ENCODE measurements at regions not wholly inside any gene's neighbourhood (a gene's known extent, or its start where the extent isn't known, plus 50 kb on each side); places are given as distances from the start of the nearest gene placed in this dataset.

GRCh38 chr18:22101731-22102130 lies 67.7 kb upstream of the GATA6 start:
- TF ChIP-seq POLR2A (IDR thresholded peaks at IDR 0.05; ENCODE audit: low read depth) = no peak
- TF ChIP-seq, protein P1, sequence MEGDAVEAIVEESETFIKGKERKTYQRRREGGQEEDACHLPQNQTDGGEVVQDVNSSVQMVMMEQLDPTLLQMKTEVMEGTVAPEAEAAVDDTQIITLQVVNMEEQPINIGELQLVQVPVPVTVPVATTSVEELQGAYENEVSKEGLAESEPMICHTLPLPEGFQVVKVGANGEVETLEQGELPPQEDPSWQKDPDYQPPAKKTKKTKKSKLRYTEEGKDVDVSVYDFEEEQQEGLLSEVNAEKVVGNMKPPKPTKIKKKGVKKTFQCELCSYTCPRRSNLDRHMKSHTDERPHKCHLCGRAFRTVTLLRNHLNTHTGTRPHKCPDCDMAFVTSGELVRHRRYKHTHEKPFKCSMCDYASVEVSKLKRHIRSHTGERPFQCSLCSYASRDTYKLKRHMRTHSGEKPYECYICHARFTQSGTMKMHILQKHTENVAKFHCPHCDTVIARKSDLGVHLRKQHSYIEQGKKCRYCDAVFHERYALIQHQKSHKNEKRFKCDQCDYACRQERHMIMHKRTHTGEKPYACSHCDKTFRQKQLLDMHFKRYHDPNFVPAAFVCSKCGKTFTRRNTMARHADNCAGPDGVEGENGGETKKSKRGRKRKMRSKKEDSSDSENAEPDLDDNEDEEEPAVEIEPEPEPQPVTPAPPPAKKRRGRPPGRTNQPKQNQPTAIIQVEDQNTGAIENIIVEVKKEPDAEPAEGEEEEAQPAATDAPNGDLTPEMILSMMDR (IDR thresholded peaks at IDR 0.05) = no peak
- no peak for TF ChIP-seq EP300 (IDR thresholded peaks at IDR 0.05)
- no peak for TF ChIP-seq POLR2AphosphoS5 (IDR thresholded peaks at IDR 0.05)

All from esophagus muscularis mucosa (tissue), 4 donors.